Mononuclear cell (primary cell): ENCODE measurements at regions not wholly inside any gene's neighbourhood (a gene's known extent, or its start where the extent isn't known, plus 50 kb on each side); places are given as distances from the start of the nearest gene placed in this dataset.

Experiments
- H3K27me3 ChIP-seq: 2 replicates; pipeline ENCODE4 v1.6.0; 2011; ENCODE audit warnings: low read length, control low read depth; ENCODE audit not compliant: insufficient read depth
- H3K4me1 ChIP-seq: 2 replicates; pipeline ENCODE4 v1.5.1; 2011; ENCODE audit warnings: mild to moderate bottlenecking, low read length, control low read depth; ENCODE audit not compliant: insufficient read depth
- H3K4me3 ChIP-seq: 2 replicates; pipeline ENCODE4 v1.5.1; 2011; ENCODE audit warnings: mild to moderate bottlenecking, low read length, moderate library complexity
- H3K9me3 ChIP-seq: 2 replicates; pipeline ENCODE4 v1.5.1; 2011; ENCODE audit warnings: low read depth, mild to moderate bottlenecking, control low read depth, low read length

DNA sequence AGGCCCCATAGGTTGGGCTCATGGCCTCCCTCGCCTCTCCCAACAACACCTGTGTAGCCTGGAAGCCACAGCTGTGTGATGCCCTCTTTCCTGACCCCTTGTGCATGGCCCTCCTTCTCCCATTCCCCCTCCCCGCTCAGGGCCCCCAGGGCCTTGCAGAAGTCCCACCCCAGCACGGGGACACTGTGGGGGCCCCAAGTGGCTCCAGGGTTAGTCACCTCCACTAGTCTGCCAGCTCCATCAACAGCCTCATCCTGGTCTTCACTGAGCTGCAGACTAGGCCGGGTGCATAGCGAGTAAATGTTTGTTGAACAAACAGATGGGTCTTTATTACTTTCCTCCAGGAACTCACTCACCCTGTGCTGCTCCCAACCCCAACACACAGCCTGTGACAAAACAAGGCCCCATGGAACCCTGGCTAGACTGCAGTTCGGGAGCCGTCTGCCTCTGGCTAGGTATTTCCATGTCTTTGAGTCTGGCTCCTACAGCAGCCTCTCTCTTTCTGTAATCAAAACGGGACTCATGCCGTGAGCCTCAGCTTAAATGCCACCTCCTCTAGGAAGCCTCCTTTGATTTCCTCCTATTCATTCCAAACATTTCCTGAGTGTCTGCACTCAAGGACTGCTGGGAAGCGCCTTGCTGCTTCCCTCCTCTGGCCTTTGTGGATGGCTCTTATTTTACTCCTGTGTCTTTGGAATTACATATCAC is 109.9 kb upstream of the ID2 start:
- H3K9me3 ChIP-seq = no peaks in the 10 kb centered on the region
- no peak overlapping the region for H3K4me3 ChIP-seq
- peaks cover 29% of the 10 kb centered on the region for H3K4me1 ChIP-seq
- H3K27me3 ChIP-seq = no peaks in the 10 kb centered on the region

DNA sequence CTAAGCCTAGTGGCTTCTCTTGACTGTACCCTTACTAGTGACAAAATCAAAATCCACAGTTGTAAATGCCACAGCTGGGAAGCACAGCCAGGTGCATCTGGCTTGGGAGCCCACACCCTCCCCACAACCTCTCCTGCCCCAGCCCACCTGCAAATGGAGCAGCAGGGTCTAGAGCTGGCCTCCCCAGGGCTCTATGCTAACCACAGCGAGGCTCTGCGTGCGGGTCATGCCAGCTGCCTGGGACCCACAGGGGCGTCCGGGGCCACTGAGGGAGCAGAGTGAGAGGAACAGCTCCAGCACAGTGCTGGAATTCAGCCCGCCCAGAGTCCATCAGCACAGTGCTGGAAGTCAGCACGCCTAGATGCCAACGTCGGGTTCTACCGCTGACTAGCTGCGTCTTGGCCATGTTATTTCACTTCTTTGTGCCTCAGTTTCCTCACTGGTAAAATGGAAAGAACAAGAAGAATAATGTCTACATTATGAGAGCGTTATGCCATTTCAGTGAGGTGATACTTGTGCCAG is 109.1 kb upstream of the ID2 start:
- Histone ChIP-seq H3K4me3 (no peak overlapping the region), H3K27me3 (no peaks in the 10 kb centered on the region), H3K9me3 (no peaks in the 10 kb centered on the region), H3K4me1 (peaks cover 29% of the 10 kb centered on the region)

DNA sequence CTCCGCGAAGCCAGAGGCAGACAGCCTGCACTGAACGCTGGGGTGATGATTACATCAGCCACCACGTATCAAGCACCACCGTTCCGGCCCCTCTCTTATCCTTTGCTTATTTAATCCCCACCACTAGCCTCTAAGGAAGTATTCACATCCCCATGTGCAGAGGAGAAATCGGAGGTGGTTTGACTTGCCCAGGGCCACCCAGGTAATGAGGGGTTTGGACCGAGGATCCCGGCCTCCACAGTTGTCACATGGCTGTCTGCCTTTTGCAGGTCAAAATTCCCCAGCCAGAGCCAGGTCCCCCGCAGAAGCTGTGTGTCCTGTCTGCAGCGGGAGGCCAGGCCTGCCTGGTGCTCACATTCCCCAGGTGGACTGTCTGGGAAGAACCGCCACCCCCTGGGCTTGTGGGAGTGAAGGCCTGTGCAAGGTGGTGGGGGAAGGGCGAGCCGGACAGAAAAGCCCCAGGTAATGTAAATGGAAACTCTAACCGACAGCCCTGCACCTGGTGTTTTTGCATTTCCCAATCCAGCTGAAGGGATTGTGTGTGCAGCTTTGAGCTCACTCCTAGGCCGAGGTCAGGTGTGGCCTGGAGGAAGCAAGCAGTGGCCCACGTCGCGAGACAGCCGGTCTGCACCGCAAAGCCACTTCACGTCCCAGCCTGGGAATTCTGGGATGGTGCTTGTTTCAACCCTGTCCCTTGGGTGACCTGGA is 108.5 kb upstream of the ID2 start:
- no peaks in the 10 kb centered on the region for H3K9me3 ChIP-seq
- H3K4me3 ChIP-seq = no peak overlapping the region
- peaks cover 29% of the 10 kb centered on the region for H3K4me1 ChIP-seq
- no peaks in the 10 kb centered on the region for H3K27me3 ChIP-seq

DNA sequence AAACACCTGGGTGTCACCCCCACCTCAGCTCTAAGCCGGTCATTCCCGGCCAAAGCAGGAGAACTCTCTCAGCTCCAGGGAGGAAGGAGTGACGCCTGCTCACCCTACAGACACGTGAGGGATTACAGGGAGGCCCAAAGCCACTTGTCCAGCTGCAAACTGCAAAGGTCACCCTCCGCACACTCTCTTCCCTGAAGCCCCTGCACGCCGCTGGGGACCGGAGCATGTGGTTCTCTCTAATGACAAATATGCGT is 108.0 kb upstream of the ID2 start:
- H3K4me3 ChIP-seq = no peak overlapping the region
- H3K9me3 ChIP-seq = no peaks in the 10 kb centered on the region
- H3K27me3 ChIP-seq = no peaks in the 10 kb centered on the region
- H3K4me1 ChIP-seq = peaks cover 29% of the 10 kb centered on the region

- no peak overlapping the region for H3K4me3 ChIP-seq
- H3K27me3 ChIP-seq = no peaks in the 10 kb centered on the region
- H3K9me3 ChIP-seq = no peaks in the 10 kb centered on the region
- H3K4me1 ChIP-seq = peaks cover 29% of the 10 kb centered on the region
Observed at GRCh38 chr2:8574196-8575037, 107.4 kb upstream of the ID2 start.

GRCh38 chr2:8575038-8575833 is 106.6 kb upstream of the ID2 start:
- no peaks in the 10 kb centered on the region for H3K9me3 ChIP-seq
- peaks cover 29% of the 10 kb centered on the region for H3K4me1 ChIP-seq
- no peaks in the 10 kb centered on the region for H3K27me3 ChIP-seq
- no peak overlapping the region for H3K4me3 ChIP-seq

GRCh38 chr2:8575834-8576423 is 105.9 kb upstream of the ID2 start:
- Histone ChIP-seq H3K27me3 (no peaks in the 10 kb centered on the region), H3K4me1 (peaks cover 34% of the 10 kb centered on the region), H3K9me3 (no peaks in the 10 kb centered on the region), H3K4me3 (no peak overlapping the region)

DNA sequence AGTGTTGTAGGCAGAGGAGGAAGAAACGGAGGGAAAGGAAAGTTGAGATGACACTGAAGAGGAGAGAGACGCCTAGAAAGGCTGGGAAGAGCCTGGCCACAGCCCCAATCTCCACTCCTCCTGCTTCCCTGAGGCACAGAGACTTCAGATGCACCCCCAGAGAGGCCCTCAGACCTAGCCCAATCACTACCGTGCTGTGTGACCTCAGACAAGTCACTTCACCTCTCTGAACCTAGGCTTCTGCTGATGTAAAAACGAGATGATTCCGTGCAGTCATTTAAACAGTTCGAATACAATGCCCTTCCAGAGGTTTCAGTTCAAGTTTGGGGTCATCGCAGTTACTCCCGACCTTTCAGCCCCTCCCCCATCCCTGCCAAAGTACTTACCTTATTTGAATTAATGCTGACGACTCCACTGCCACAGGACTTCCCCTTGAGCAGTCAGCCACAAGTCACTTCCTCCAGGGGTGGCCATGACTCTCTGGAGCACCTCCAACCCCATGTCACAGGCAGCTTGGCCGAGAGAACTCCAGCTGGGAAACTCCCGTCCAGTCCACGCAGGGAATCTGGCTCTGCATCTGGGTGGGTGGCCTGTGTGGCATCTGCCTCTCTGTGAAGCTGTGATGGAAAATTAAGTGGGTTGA is 105.2 kb upstream of the ID2 start:
- peaks cover 38% of the 10 kb centered on the region for H3K4me1 ChIP-seq
- no peaks in the 10 kb centered on the region for H3K9me3 ChIP-seq
- H3K4me3 ChIP-seq = no peak overlapping the region
- H3K27me3 ChIP-seq = no peaks in the 10 kb centered on the region

GRCh38 chr2:8577573-8577972 is 104.3 kb upstream of the ID2 start:
- Histone ChIP-seq H3K9me3 (no peaks in the 10 kb centered on the region), H3K27me3 (no peaks in the 10 kb centered on the region), H3K4me3 (no peak overlapping the region), H3K4me1 (peaks cover 42% of the 10 kb centered on the region)

DNA sequence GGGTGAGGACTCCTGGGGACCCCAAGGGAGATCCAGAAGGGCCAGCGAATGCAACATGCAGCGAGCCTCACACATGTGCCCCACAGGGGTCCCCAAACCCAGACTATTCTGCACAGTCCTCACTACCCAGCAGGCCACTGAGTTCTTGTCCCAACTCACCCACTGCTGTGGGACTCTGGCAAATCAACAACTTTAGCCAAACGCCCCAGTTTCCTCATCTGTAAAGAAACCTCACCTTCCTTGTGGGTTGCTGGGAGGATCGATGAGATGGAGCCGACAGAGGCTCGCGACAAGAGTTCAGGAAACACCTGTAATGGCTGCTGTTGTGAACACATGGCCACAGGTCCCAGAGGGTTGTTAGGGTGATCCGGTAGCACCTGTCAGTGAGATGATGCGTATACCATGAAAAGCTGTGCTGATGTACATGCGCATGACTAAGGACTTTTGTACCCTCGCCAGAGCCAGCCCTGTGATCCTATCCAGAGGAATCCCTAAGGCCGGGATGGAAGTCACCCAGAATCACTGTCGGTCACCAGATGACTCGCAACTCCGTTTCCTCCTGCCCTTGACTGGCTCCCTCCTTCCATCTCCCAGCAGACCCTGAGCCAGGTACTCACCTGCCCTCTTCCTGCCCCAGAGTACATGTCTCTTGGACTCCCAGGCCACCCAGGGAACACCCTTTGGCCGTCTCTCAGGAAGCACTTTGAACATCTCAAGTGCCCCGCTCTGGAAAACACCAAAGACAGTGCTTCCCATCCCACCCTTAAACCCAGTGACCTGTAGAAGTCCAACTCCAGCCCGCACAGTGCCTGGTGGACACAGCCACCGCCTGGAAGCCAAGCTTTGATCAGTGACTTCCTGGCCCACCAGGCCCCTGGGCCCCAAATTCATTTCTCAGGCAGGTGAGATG is 103.3 kb upstream of the ID2 start:
- Histone ChIP-seq H3K27me3 (no peaks in the 10 kb centered on the region), H3K4me1 (peaks cover 52% of the 10 kb centered on the region), H3K4me3 (no peak overlapping the region), H3K9me3 (no peaks in the 10 kb centered on the region)

- Histone ChIP-seq H3K4me1 (peaks cover 55% of the 10 kb centered on the region), H3K27me3 (no peaks in the 10 kb centered on the region), H3K4me3 (no peak overlapping the region), H3K9me3 (no peaks in the 10 kb centered on the region)
Observed at GRCh38 chr2:8579485-8580085, 102.3 kb upstream of the ID2 start.

DNA sequence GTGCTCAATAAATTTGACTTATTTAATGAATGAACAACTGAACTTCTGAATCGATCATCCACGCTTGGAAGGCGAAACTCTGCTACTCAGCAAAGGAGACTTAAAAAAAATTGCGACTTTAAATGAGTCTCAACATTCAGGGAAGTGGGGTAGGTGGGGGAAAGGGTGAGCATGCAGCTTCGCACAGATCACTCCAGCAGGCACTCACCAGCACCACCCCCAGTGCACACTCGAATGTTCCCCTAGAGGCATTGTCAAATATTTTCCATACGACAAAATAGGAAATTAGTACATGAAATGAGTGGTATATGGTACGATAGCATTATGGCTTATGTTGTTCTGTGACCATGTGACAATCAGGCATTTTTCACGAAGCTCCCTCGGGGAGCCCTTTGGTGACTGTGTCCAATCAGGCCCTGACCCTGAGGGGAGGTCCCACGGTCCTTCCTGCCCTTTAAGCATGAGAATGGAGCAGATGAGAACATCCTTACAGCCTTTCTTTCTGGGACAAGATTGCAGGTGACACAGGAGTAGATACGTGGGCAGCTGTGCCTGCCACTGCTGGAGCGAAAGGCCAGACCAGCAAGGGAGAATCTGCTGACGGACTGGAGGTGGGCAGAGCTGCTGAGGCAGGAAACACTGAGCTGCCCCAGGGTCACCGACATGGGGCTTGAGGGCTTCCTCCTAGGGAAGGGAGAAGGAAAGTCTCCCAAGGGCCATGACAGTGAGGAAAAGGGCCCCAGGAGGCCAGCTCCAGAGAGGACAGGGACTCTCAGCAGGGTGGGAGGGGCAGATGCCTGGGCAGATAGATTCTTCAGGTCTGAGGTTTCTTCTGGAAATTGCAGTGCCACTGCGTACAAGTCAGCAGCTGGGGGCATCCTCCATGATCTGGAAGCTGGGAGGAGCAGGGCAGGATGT is 101.3 kb upstream of the ID2 start:
- Histone ChIP-seq H3K27me3 (no peaks in the 10 kb centered on the region), H3K4me3 (no peak overlapping the region), H3K4me1 (peaks cover 48% of the 10 kb centered on the region), H3K9me3 (no peaks in the 10 kb centered on the region)
